ENCODE measurements at regions not wholly inside any gene's neighbourhood (a gene's known extent, or its start where the extent isn't known, plus 50 kb on each side); places are given as distances from the start of the nearest gene placed in this dataset.
A peak's percentile ranks its signal among the peaks of the same experiment; 100 is the strongest.

- ChIA-PET CTCF (interaction anchor here (0.5 to 0.7 kb wide), 2 partner anchors 456 to 476 kb away, joined by 4 to 5 read pairs; no protein-coding TSS in a partner anchor), POLR2A (no interaction called here)
- no peak for TF ChIP-seq CTCF (IDR thresholded peaks at IDR 0.05; ENCODE audit: insufficient read depth in 1 of 2, low read depth in 1 of 2, low read length in 1 of 2, severe bottlenecking in 1 of 2, unreplicated experiment in 1 of 2)
- peaks cover 17% of the 10 kb centered on the region for H3K9me3 Mint-ChIP-seq (ENCODE audit: unreplicated experiment)
- peaks cover 16% of the 10 kb centered on the region for H3K4me1 Mint-ChIP-seq (ENCODE audit: low read depth, unreplicated experiment)
- no peak overlapping the region for H3K4me3 Mint-ChIP-seq (ENCODE audit: unreplicated experiment)
- peak overlapping the region; percentile 37 for H3K27ac Mint-ChIP-seq (ENCODE audit: unreplicated experiment)
- H3K36me3 Mint-ChIP-seq (ENCODE audit: insufficient read depth, unreplicated experiment) = no peaks in the 10 kb centered on the region
- no peaks in the 10 kb centered on the region for H3K36me3 ChIP-seq (ENCODE audit: control insufficient read depth, insufficient read depth, low read length)
- intact Hi-C loops (cut with micrococcal nuclease; ENCODE audit: unreplicated experiment) = no loop called here
- BruUV-seq (replicated peaks) = no TSS peak
- peak; percentile 53 to 68 for DNase-seq
- H3K4me1 ChIP-seq = peaks cover 25% of the 10 kb centered on the region
- no peaks in the 10 kb centered on the region for H3K27me3 Mint-ChIP-seq (ENCODE audit: insufficient read depth, unreplicated experiment)
- H3K27me3 ChIP-seq (replicated peaks; ENCODE audit: control insufficient read depth, insufficient read depth, low read length) = no peaks in the 10 kb centered on the region
- no peak overlapping the region for H3K4me3 ChIP-seq (ENCODE audit: low read depth, low read length)
- peaks cover 7% of the 10 kb centered on the region; the same call in 1 of the 2 replicates for H3K9me3 ChIP-seq
These were observed 137.9 kb upstream of the LIPC start for GRCh38 chr15:58293622-58294550.

- peaks cover 16% of the 10 kb centered on the region for H3K4me1 Mint-ChIP-seq (ENCODE audit: low read depth, unreplicated experiment)
- H3K4me3 Mint-ChIP-seq (ENCODE audit: unreplicated experiment) = no peak overlapping the region
- DNase-seq = no peak
- peaks cover 7% of the 10 kb centered on the region; the same call in 1 of the 2 replicates for H3K9me3 ChIP-seq
- H3K4me3 ChIP-seq (ENCODE audit: low read depth, low read length) = no peak overlapping the region
- ChIA-PET POLR2A (no interaction called here), CTCF (no interaction called here)
- H3K36me3 ChIP-seq (ENCODE audit: control insufficient read depth, insufficient read depth, low read length) = no peaks in the 10 kb centered on the region
- TF ChIP-seq CTCF (IDR thresholded peaks at IDR 0.05; ENCODE audit: insufficient read depth in 1 of 2, low read depth in 1 of 2, low read length in 1 of 2, severe bottlenecking in 1 of 2, unreplicated experiment in 1 of 2) = no peak
- no TSS peak for BruUV-seq (replicated peaks)
- H3K9me3 Mint-ChIP-seq (ENCODE audit: unreplicated experiment) = peaks cover 21% of the 10 kb centered on the region
- H3K27me3 Mint-ChIP-seq (ENCODE audit: insufficient read depth, unreplicated experiment) = no peaks in the 10 kb centered on the region
- H3K36me3 Mint-ChIP-seq (ENCODE audit: insufficient read depth, unreplicated experiment) = no peaks in the 10 kb centered on the region
- H3K27me3 ChIP-seq (replicated peaks; ENCODE audit: control insufficient read depth, insufficient read depth, low read length) = no peaks in the 10 kb centered on the region
- intact Hi-C loops (cut with micrococcal nuclease; ENCODE audit: unreplicated experiment) = no loop called here
- peaks cover 25% of the 10 kb centered on the region for H3K4me1 ChIP-seq
- H3K27ac Mint-ChIP-seq (ENCODE audit: unreplicated experiment) = peak overlapping the region; percentile 37
These were observed 137.0 kb upstream of the LIPC start for GRCh38 chr15:58294681-58295254.

GRCh38 chr15:58295637-58296215 lies 136.1 kb upstream of the LIPC start:
- intact Hi-C loops (cut with micrococcal nuclease; ENCODE audit: unreplicated experiment) = no loop called here
- POLR2A ChIA-PET = no interaction called here
- no peak for TF ChIP-seq CTCF (IDR thresholded peaks at IDR 0.05; ENCODE audit: insufficient read depth in 1 of 2, low read depth in 1 of 2, low read length in 1 of 2, severe bottlenecking in 1 of 2, unreplicated experiment in 1 of 2)
- no peak for DNase-seq
- Mint-ChIP-seq H3K27ac (ENCODE audit: unreplicated experiment) (no peak overlapping the region), H3K4me3 (ENCODE audit: unreplicated experiment) (no peak overlapping the region), H3K9me3 (ENCODE audit: unreplicated experiment) (peaks cover 30% of the 10 kb centered on the region), H3K36me3 (ENCODE audit: insufficient read depth, unreplicated experiment) (no peaks in the 10 kb centered on the region), H3K27me3 (ENCODE audit: insufficient read depth, unreplicated experiment) (no peaks in the 10 kb centered on the region), H3K4me1 (ENCODE audit: low read depth, unreplicated experiment) (peaks cover 16% of the 10 kb centered on the region)
- CTCF ChIA-PET = no interaction called here
- Histone ChIP-seq H3K4me1 (peaks cover 25% of the 10 kb centered on the region), H3K36me3 (ENCODE audit: control insufficient read depth, insufficient read depth, low read length) (no peaks in the 10 kb centered on the region), H3K9me3 (peaks cover 7% of the 10 kb centered on the region; the same call in 1 of the 2 replicates), H3K4me3 (ENCODE audit: low read depth, low read length) (no peak overlapping the region), H3K27me3 (replicated peaks; ENCODE audit: control insufficient read depth, insufficient read depth, low read length) (no peaks in the 10 kb centered on the region)
- BruUV-seq (replicated peaks) = no TSS peak
